GM12874 (cell line): ENCODE measurements at regions not wholly inside any gene's neighbourhood (a gene's known extent, or its start where the extent isn't known, plus 50 kb on each side); places are given as distances from the start of the nearest gene placed in this dataset.

Experiments
- CTCF ChIP-seq: IDR thresholded peaks from 2 replicates; pipeline ENCODE4 v1.5.1; 2011; ENCODE audit warnings: low read depth, mild to moderate bottlenecking, control low read depth, low read length, moderate library complexity; ENCODE audit not compliant: insufficient read depth

GRCh38 chr1:82145656-82146055 lies 344.9 kb downstream of the ADGRL2 start:
- no peak for TF ChIP-seq CTCF

- TF ChIP-seq CTCF = no peak
Observed at GRCh38 chr1:82143108-82143833, 342.5 kb downstream of the ADGRL2 start.

GRCh38 chr1:82141390-82141789 lies 340.7 kb downstream of the ADGRL2 start:
- TF ChIP-seq CTCF = no peak

GRCh38 chr1:82139751-82140468 lies 339.2 kb downstream of the ADGRL2 start:
- TF ChIP-seq CTCF = no peak

- no peak for TF ChIP-seq CTCF
Observed at GRCh38 chr1:82125866-82126265, 325.1 kb downstream of the ADGRL2 start.

GRCh38 chr1:82125119-82125518 lies 324.4 kb downstream of the ADGRL2 start:
- no peak for TF ChIP-seq CTCF

- TF ChIP-seq CTCF = no peak
Observed at GRCh38 chr1:82121421-82121820, 320.7 kb downstream of the ADGRL2 start.
